Hippocampal formation (tissue), 2 donors: ENCODE measurements at regions not wholly inside any gene's neighbourhood (a gene's known extent, or its start where the extent isn't known, plus 50 kb on each side); places are given as distances from the start of the nearest gene placed in this dataset.

Source experiments
- DNase-seq, 2 donors: peaks; one replicate each; lab custom pipeline; 2025; lab: John Stamatoyannopoulos, UW

GRCh38 chr6:14254505-14254904, 136.9 kb downstream of the CD83 start:
- DNase-seq = no peak

GRCh38 chr6:14255916-14256315, 138.3 kb downstream of the CD83 start:
- DNase-seq = no peak

GRCh38 chr6:14258117-14258516, 140.5 kb downstream of the CD83 start:
- no peak for DNase-seq

- no peak for DNase-seq
Measured at GRCh38 chr6:14258695-14259593, 141.4 kb downstream of the CD83 start.

GRCh38 chr6:14259594-14260152, 142.1 kb downstream of the CD83 start:
- no peak for DNase-seq

GRCh38 chr6:14260839-14261238, 143.3 kb downstream of the CD83 start:
- no peak for DNase-seq

GRCh38 chr6:14263881-14264424, 146.4 kb downstream of the CD83 start:
- no peak for DNase-seq

- DNase-seq = no peak
Measured at GRCh38 chr6:14265049-14266021, 147.8 kb downstream of the CD83 start.

- DNase-seq = no peak
Measured at GRCh38 chr6:14266266-14266665, 148.7 kb downstream of the CD83 start.

- DNase-seq = no peak
Measured at GRCh38 chr6:14267885-14268660, 150.5 kb downstream of the CD83 start.

- no peak for DNase-seq
Measured at GRCh38 chr6:14269436-14269835, 151.9 kb downstream of the CD83 start.

GRCh38 chr6:14270142-14270893, 152.7 kb downstream of the CD83 start:
- DNase-seq = no peak

- no peak for DNase-seq
Measured at GRCh38 chr6:14270925-14271788, 153.6 kb downstream of the CD83 start.

- DNase-seq = no peak
Measured at GRCh38 chr6:14271789-14272736, 154.5 kb downstream of the CD83 start.

GRCh38 chr6:14272737-14273085, 155.1 kb downstream of the CD83 start:
- no peak for DNase-seq

- DNase-seq = no peak
Measured at GRCh38 chr6:14273191-14273590, 155.6 kb downstream of the CD83 start.

- no peak for DNase-seq
Measured at GRCh38 chr6:14274016-14274415, 156.4 kb downstream of the CD83 start.
